T-helper 1 cell treated with Interleukin-12 subunit alpha and Interleukin-12 subunit beta and Interleukin-4 antibody, amounts not matched to agents 30 ng/mL and 1 ng/mL, for 36 hours (primary cell): ENCODE measurements at regions not wholly inside any gene's neighbourhood (a gene's known extent, or its start where the extent isn't known, plus 50 kb on each side); places are given as distances from the start of the nearest gene placed in this dataset.

Experiments used
- intact Hi-C: fragments of 100-400 bp; cut with micrococcal nuclease; formaldehyde crosslinking; loops from one replicate; pipeline ENCODE4 v1.15.1; 2024

- intact Hi-C loops: no loop called here
Measured at GRCh38 chr12:58254463-58255100, 313.2 kb downstream of the ATP23 start.

GRCh38 chr12:58262796-58263195 lies 321.4 kb downstream of the ATP23 start:
- intact Hi-C loops: no loop called here

- intact Hi-C loops: no loop called here
Measured at GRCh38 chr12:58263816-58264215, 322.4 kb downstream of the ATP23 start.

- intact Hi-C loops: no loop called here
Measured at GRCh38 chr12:58268069-58268468, 326.7 kb downstream of the ATP23 start.

GRCh38 chr12:58269476-58269875 lies 328.1 kb downstream of the ATP23 start:
- intact Hi-C loops: no loop called here

- intact Hi-C loops: no loop called here
Measured at GRCh38 chr12:58270966-58271705, 329.8 kb downstream of the ATP23 start.

GRCh38 chr12:58272461-58272860 lies 331.1 kb downstream of the ATP23 start:
- intact Hi-C loops: no loop called here

GRCh38 chr12:58277231-58277630 lies 335.9 kb downstream of the ATP23 start:
- intact Hi-C loops: no loop called here

GRCh38 chr12:58283553-58283952 lies 342.2 kb downstream of the ATP23 start:
- intact Hi-C loops: no loop called here

- intact Hi-C loops: no loop called here
Measured at GRCh38 chr12:58285551-58285950, 344.2 kb downstream of the ATP23 start.

GRCh38 chr12:58286353-58286752 lies 345.0 kb downstream of the ATP23 start:
- intact Hi-C loops: no loop called here

- intact Hi-C loops: no loop called here
Measured at GRCh38 chr12:58288190-58288589, 346.8 kb downstream of the ATP23 start.

GRCh38 chr12:58291106-58291505 lies 349.7 kb downstream of the ATP23 start:
- intact Hi-C loops: no loop called here

GRCh38 chr12:58293308-58293982 lies 352.1 kb downstream of the ATP23 start:
- intact Hi-C loops: no loop called here

GRCh38 chr12:58295268-58295667 lies 353.9 kb downstream of the ATP23 start:
- intact Hi-C loops: no loop called here

- intact Hi-C loops: no loop called here
Measured at GRCh38 chr12:58296863-58297262, 355.5 kb downstream of the ATP23 start.

GRCh38 chr12:58298803-58299202 lies 357.4 kb downstream of the ATP23 start:
- intact Hi-C loops: no loop called here

GRCh38 chr12:58299371-58299770 lies 358.0 kb downstream of the ATP23 start:
- intact Hi-C loops: no loop called here

GRCh38 chr12:58301038-58301729 lies 359.8 kb downstream of the ATP23 start:
- intact Hi-C loops: no loop called here

- intact Hi-C loops: no loop called here
Measured at GRCh38 chr12:58301730-58302122, 360.4 kb downstream of the ATP23 start.

- intact Hi-C loops: no loop called here
Measured at GRCh38 chr12:58302487-58303011, 361.2 kb downstream of the ATP23 start.
